ENCODE measurements at regions not wholly inside any gene's neighbourhood (a gene's known extent, or its start where the extent isn't known, plus 50 kb on each side); places are given as distances from the start of the nearest gene placed in this dataset.
"Not testable (repeated sequence)": the region's sequence is repeated elsewhere in the genome, so short reads cannot be mapped to it uniquely, and the experiment has no call there.

DNA sequence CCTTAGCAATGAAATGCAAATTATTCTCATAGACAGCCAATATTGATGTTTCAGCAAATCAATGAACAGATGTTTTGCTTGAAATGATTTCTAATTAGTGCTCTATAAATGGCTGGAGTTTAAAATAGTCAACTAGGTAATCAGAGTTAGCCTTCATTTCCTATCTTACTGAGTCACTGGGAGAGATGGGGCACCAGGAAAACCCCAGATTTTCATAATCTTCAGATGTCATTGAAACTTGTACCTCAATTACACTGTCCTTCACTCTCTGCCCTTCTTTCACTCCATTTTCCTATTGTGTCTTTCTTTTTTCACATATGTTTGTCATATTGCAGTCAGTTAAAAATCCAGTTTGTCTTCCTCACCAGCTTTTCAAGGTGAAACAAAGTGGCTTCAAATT is 92.7 kb downstream of the C12orf75 start:
- DNase-seq (ENCODE audit: low spot score), result no peak
- FAIRE-seq, result no peak

GRCh38 chr12:105423921-105424320 is 93.4 kb downstream of the C12orf75 start:
- no peak for FAIRE-seq
- DNase-seq (ENCODE audit: low spot score), result no peak

GRCh38 chr12:105425254-105426174 is 95.0 kb downstream of the C12orf75 start:
- DNase-seq (ENCODE audit: low spot score), result no peak
- FAIRE-seq, result no peak

DNA sequence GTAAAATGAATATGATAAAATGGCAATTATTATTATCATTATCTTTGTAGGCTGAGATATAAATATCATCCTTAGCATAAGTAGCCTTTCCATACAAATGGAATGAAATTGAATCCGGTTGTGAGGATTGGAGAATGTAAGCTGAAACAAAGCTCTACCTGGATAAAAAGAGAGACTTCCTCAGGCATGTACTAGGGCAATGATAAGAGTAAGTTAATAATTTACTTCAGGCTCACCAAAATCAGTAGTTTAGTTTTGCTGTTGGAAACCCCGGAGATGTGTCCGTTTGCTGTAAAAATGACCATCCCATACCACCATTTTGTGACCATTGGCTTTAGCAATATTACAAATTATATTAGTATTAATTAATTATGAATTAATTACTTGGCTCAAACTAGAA is 96.3 kb downstream of the C12orf75 start:
- no peak for DNase-seq (ENCODE audit: low spot score)

DNA sequence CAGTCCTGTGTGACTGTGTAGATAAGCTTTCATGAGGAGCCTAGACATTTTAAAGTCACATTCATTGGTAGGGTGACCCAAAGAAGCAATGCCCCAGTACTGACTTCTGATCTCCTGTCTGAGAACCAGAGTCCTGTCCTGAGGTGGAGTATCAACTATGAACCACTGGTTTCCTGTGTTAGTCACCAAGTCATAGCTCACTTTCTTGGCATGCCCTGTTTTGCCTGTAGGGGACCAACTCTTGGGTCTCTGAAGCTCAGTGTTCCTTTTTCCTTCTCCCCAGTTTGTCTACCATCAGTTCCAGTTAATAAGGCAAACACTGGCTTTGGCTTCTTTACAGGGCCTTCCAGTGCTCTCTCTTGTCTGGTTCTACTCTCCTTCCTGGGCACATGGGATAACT is 97.4 kb downstream of the C12orf75 start:
- FAIRE-seq, result no peak

More for the DNA sequence above, 96.3 kb downstream of the C12orf75 start:
- no peak for FAIRE-seq

GRCh38 chr12:105428793-105429395 is 98.4 kb downstream of the C12orf75 start:
- FAIRE-seq, result no peak
- DNase-seq (ENCODE audit: low spot score), result no peak

More for the DNA sequence above, 97.4 kb downstream of the C12orf75 start:
- DNase-seq (ENCODE audit: low spot score), result no peak

DNA sequence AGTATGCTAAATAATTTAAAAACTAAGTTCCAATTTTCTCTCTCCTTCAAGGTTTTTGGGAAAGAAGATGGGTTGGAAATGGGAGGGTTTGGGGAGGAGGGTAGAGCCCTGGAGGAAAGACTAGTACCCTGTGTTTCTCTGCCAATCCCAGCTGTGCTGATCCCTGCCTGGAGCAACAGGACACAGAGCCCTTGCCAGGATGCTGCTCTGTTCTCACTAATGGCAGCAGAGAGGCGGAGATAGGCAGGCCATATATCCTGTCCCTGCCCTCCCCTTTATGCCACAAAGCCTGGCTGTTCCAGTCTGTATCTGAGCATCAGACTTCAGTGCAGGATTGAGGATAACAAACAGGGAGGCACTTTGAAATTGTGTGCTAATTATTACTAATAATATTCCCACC is 99.0 kb downstream of the C12orf75 start:
- DNase-seq (ENCODE audit: low spot score) (no peak), FAIRE-seq (no peak)

DNA sequence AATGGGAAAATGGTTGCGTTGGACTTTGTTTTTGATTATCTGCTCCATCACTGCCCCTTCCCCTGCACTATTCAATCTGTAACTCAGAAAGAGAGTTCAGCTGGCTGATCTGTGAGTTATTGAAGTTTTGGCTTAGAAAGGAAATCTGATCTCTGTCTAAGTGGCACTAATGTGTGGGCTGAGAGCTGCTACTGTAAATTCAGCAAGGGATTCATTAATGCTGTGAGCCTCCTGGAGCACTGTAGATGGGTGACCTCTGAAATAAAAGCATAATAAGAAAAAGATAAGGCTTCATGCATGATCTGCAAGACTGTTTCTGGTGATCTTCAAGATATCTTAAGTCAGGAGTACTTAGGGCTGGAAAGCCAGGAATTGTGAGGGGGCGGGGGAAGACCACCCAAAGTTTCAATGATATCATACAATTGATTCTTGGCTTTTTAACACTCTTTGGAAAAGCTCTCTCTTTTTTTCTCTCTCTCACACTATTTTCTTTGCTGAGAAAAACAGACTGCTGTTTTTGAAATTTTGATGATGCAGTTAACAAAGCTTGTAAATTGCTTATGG is 101.1 kb downstream of the C12orf75 start:
- no peak for FAIRE-seq
- no peak for DNase-seq (ENCODE audit: low spot score)

DNA sequence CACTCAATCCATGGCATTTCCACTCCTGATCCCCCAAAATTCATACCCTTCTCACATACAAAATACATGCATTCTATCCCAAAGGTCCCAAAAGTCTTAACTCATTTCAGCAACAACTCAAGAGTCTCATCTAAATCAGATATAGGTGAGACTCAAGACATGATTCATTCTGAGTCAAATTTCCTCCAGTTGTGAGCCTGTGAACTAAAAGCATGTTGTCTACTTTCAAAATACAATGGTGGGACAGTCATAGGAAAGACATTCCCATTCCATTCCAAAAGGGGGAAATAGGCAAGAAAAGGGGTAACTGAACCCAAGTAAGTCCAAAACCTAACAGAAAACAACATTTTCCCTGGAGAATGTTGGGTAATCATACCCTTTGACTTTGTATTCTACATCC is 103.3 kb downstream of the C12orf75 start:
- no peak for FAIRE-seq
- no peak for DNase-seq (ENCODE audit: low spot score)

DNA sequence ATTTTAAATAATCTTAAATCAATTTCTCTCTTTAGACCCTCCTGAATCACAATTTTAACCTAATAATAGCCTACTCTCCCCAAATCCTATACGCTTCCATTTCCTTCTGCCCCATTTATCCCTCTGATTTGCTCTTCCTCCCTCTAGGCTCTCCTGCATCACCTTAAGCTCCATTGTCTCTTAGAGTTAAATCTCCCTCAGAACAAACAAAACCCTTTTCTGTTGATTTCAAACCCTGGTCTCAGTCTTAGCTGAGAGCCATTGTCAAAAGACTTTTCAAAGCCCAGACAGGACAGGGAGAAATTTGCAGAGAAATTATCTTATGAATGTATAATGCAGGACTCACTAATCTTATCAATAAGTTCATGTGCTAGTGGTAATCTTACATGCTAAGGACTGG is 106.1 kb downstream of the C12orf75 start:
- DNase-seq (ENCODE audit: low spot score) (no peak), FAIRE-seq (no peak)

DNA sequence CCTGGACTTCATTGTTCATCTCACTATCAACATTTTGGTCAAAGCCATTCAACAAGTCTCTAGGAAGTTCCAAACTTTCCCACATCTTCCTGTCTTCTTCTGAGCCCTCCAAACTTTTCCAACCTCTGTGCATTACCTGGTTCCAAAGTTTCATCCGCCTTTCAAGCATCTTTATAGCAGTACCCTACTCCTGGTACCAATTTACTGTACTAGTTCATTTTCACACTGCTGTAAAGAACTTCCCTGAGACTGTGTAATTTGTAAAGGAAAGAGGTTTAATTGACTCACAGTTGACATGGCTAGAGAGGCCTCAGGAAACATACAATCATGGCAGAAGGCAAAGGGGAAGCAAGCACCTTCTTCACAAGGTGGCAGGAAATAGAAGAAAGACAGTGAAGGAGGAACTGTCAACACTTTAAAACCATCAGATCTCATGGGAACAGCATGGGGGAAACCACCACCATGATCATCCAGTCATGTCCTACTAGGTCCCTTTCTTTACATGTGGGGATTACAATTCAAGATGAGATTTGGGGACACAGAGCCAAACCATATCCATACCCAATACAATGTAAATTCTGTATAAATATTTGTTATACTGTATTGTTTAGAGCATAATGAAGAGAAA is 109.7 kb downstream of the C12orf75 start:
- DNase-seq (ENCODE audit: low spot score) (no peak), FAIRE-seq (no peak)

GRCh38 chr12:105443802-105444652 is 113.5 kb downstream of the C12orf75 start:
- FAIRE-seq (no peak), DNase-seq (ENCODE audit: low spot score) (no peak)

DNA sequence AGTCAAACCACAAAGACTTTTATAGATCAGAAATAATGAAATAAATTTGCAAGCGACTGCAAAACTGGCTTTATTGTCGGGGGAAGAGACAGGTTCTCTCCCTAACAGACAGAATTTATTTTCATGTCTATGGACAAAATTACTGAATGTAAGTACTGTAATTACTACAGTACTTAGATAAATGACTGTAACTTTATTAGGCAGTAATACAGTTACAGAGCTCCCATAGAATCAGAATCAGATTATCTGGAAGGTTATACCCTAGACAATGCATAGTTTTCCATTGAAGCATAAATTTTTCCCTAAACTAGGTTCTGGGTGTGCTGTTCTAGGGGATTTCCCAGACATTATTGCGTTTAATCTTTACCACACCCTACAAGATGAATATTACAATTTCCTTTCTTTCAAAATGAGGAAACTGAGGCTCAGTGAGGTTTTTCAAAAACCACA is 114.2 kb downstream of the C12orf75 start:
- DNase-seq (ENCODE audit: low spot score) (no peak), FAIRE-seq (no peak)

GRCh38 chr12:105445249-105445648 is 114.8 kb downstream of the C12orf75 start:
- FAIRE-seq, result no peak
- DNase-seq (ENCODE audit: low spot score), result no peak

- FAIRE-seq (no peak), DNase-seq (ENCODE audit: low spot score) (peak; percentile 26)
These were observed 115.2 kb downstream of the C12orf75 start for GRCh38 chr12:105445649-105446048.

DNA sequence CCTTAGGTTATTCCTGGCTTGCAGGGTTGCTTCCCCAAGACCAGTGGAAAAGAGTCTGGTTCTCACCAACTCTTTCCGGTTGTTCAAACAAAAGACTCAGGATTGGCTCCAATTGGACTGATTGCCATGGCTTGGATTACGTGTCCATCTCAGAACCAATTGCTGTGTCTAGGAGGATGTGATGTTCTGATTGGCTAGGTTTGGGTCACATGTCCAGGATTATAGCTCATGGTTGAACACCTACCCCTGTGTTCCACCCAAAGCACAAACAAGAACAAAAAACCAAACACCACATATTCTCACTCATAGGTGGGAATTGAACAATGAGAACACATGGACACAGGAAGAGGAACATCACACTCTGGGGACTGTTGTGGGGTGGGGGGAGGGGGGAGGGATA is 116.0 kb downstream of the C12orf75 start:
- not testable (repeated sequence) for DNase-seq (ENCODE audit: low spot score); FAIRE-seq

DNA sequence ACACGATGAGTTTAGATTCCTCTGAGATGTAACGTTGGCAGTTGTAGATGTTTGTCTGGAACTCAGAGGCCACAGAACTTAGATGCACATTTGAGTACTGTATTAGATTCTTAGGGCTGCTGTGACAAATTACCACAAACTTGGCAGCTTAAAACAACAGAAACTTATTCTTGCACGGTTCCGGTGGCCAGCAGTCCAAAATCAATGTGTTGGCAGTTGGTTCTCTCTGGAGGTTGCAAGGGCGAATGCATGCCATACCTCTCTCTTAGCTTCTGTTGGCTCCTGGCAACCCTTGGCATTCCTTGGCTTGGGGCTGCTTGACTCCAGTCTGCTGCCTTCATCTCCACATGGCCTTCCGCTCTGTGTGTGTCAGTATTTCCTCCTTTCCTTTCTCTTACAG is 118.9 kb downstream of the C12orf75 start:
- FAIRE-seq (no peak), DNase-seq (ENCODE audit: low spot score) (no peak)

DNA sequence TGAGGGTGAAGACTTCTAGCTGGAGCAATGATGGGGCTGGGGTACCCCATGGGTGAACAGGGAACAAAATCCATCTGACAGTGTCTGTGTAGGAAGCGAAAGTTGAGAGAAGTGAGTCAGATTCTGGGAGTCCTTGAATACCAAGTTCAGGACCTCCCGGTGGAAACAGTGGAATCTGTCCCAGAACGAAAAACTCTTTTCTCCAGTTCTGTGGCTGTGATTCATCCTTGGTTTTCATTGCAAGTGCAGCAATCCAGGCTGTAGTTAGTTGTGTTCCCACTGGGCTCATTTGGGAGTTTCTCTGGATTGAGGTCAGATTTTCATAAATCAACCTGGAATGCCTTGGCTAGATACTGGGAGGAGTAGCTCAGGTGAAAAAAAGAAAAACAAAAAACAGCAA is 120.7 kb downstream of the C12orf75 start:
- FAIRE-seq (no peak), DNase-seq (ENCODE audit: low spot score) (peak; percentile 17)

DNA sequence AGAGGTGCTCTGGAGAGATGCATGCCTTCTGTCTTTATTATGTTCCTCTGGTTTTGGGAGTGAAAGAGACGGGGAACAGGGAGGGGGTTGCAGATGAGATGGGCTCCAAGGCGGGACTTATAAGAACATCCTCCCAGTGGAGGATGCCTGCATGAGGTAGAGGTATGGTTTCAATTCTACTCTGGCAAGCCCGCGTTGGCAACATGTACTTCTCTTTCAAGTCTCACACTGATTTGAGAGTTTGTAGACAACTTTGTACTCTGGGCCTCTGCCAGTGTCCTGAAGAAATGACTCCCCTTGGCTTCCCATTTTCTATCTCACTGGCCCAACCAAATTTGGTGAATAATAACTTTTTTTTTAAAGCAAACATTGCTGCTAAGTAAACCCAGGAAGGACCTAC is 121.3 kb downstream of the C12orf75 start:
- FAIRE-seq (no peak), DNase-seq (ENCODE audit: low spot score) (no peak)

DNA sequence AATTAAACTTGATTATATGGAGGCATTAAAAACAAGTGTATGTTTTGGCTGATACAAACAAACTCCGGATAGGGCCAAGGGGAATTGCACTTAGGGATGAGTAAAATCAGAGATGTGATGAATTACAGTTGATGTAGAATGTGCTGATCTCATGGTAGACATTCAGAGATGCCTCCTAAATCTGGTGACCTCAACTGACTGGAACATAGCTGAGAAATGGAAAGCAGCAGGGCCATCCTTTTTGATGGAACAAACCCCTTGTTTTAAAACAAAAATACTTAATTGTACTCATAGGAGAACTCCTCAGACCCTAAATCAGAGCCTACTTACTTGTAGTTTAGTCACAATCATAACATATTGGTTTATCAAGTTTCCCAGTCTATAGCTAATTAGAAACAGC is 122.8 kb downstream of the C12orf75 start:
- FAIRE-seq, result no peak

DNA sequence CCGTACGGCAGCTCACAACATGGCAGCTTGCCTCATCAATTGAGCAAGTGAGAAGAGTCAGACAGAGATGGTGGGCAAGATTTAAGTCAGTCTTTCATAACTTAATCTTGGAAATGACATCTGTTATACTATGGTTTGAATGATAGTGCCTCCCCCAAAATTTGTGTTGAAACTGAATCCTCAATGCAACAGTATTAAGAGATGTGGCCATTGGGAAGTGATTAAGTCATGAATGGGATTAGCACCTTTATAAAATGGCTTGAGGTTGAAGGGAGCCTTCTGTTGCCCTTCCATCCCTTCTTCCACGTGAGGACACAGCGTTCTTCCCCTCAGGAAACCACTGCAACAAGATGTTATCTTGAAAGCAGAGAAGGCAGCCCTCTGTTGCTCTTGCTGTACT is 124.2 kb downstream of the C12orf75 start:
- DNase-seq (ENCODE audit: low spot score) (no peak), FAIRE-seq (no peak)

More for the DNA sequence above, 122.8 kb downstream of the C12orf75 start:
- no peak for DNase-seq (ENCODE audit: low spot score)
